Thyroid gland (tissue), 4 donors: ENCODE measurements at regions not wholly inside any gene's neighbourhood (a gene's known extent, or its start where the extent isn't known, plus 50 kb on each side); places are given as distances from the start of the nearest gene placed in this dataset.

Experiments used
- CTCF ChIP-seq, 6 experiments: fragments of 200-600 bp in 3 of 6; fragments of 450-650 bp in 3 of 6; sonication (generic) in 3 of 6; IDR thresholded peaks; one replicate each; pipeline ENCODE4 v1.5.1; 2016 to 2019; ENCODE audit warnings: antibody characterized with exemption in 6 of 6, mild to moderate bottlenecking in 2 of 6, inconsistent platforms in 1 of 6, moderate library complexity in 1 of 6
- POLR2A ChIP-seq, 2 donors: fragments of 450-650 bp; IDR thresholded peaks; one replicate each; pipeline ENCODE4 v1.6.1; 2017; ENCODE audit warnings: antibody characterized with exemption in 2 of 2, mild to moderate bottlenecking in 2 of 2, moderate library complexity in 1 of 2

GRCh38 chr5:61280761-61281427 is 51.2 kb upstream of the ZSWIM6 start:
- TF ChIP-seq CTCF (IDR thresholded peaks at IDR 0.05) (no peak), POLR2A (IDR thresholded peaks at IDR 0.05) (no peak)
